ENCODE measurements at regions not wholly inside any gene's neighbourhood (a gene's known extent, or its start where the extent isn't known, plus 50 kb on each side); places are given as distances from the start of the nearest gene placed in this dataset.
A peak's percentile ranks its signal among the peaks of the same experiment; 100 is the strongest.

DNA sequence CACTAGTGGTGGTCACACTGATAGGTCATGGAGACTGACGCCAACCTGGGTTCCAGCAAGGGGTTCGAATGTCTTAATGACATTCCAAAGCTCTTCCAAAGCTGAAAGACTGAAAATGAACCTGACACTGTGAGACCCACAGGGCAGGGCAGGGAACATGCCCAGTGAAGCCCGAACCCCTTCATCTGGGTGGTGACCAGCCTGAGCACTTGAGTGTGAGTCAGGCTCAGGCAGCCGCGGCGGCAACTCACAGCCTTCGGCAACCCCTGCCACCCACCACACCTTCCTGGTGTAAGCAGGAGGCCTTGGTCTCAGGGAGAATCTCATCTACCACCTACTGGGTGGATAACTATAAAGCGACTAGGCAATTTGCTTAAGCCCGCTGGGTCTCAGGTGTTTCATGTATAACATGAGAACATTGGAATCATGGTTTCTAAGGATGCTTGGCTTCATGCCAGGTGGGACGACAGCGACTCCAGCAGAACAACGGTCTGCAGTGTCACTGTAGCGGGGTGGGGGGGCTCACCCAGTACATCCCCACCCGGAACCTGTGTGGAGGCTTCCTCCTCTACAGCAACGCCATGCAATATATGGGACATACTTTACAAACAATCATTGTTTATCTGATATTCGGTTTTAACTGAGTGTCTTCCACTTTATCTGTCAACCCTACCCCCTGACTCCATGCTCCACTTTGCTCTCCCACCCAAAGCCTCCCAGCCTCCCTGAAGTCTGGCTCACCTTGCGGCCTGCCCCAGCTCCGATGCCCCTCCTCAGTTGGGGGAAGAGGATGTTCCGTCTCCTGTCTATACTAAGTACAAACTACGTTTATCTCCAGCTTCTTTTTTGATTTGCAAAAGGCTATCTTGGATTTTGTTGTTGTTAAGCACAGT is 125.0 kb upstream of the MEF2A start:
- DNase-seq, result no peak

DNA sequence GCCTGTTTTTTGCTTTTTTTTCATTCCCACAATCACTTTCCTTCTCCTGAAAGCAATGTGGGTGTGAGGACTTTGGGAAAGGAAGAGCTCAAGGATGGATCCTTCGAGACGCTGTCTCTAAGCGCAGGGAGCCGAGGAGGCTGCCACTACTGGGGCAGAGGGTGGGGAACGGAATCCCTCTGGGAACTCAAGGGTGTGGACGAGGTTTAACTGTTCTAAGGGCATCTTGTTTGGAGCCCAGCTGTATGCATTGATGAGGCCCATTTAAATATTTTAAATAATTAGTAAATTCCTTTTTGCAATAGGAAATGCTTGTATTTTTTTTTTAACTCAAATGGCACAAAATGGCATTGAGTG is 124.4 kb upstream of the MEF2A start:
- no peak for DNase-seq

DNA sequence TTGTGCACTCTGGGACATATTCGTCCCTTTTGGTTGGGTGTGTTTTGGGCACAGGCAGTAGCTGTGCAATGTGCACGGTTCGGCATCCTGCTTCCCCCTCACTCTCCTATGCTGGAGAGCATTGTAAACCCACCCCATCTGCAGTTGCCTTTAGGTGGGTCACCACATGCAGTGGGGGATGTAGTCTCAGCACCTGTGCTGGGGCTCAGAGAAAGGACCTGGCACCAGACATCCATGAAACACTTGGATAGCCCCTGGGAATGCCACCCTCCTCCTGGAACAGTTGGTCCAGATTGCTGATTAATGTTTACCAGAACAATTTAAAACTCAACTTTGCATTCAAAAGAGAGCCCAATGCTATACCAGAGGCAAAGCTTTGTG is 123.9 kb upstream of the MEF2A start:
- no peak for DNase-seq

DNA sequence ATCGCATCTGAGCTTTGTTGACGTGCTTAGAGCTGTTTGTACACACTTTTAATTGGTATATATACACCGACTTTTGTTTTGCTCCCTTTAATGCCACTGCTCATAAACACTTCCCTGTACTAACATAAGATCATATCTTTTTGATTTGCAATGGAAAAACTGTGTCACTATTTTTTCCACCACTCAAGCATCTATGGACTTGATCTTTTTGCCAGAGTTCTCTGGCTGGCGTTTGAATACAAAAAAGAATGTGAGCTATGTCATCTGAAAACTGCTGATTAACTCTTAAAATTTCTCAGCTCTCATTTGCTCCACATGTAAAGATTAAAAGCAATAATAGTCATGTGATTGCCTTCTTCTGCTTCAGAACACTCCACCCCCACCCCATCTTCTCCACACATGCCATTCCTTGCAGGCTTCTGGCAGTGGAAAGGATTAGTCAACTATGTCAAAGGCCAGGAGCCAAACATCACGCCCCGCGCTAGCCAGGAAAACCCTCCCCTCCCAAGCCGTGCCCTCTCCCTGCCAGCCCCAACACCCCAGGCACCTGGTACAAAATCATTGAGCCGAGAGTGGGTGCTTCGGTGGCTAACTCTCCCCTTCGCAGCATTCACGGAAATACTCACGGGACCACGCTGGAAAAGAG is 123.4 kb upstream of the MEF2A start:
- DNase-seq, result no peak

DNA sequence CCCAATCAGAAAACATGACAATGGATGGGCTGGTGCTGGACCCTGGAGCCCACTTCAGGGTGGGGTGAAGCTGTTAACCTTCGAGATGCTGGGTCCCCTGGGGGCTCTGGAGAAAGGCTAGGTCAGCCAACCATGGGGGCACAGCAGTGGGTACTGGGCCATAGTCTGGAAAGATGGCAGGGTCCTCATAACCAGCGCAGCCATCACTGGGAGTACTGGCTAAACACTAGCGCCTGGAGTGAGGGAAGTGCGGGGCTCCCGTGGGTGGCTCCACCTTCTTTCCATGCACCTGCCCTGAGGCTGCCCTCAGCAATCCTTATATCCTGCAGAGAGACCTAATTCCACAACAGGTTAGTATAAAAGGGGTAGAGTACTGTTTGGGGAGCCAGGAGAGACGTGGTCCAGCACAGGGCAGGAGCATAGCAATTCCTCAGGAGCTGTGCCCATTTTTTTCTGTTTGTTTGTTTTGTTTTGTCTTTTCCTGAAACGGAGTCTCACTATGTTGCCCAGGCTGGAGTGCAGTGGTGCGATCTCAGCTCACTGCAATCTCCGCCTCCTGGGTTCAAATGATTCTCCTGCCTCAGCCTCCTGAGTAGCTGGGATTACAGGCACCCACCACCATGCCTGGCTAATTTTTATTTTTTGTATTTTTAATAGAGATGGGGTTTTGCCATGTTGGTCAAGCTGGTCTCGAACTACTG is 122.6 kb upstream of the MEF2A start:
- DNase-seq, result no peak

DNA sequence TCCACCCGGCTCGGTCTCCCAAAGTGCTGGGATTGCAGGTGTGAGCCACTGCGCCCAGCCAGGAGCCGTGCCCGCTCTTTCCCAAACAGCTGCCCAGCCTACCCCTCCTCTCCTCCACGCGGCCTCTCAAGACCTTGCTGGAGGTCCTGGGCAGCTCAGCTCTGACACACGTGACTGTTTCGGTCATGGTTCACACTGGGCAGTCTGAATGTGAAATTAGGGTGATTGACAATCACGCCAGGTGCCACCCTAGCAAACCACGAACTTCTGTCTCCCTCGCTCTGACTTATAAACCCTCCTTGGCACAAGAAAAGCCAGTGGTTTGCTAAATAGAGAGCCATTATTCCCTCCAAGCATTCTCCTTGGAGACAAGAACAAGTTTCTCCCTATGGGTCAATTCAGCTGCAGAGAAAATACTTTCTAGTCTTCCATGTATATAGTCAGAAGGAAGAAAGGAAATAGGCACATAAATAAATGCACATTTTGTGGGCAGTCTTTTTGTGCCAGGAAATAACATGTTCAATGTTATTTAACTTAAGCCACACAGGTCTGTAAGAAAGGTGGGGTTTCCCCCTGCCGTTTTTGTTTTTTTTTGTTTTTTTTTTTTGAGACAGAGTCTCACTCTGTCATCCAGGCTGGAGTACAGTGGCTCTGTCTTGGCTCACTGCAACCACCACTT is 121.9 kb upstream of the MEF2A start:
- no peak for DNase-seq

DNA sequence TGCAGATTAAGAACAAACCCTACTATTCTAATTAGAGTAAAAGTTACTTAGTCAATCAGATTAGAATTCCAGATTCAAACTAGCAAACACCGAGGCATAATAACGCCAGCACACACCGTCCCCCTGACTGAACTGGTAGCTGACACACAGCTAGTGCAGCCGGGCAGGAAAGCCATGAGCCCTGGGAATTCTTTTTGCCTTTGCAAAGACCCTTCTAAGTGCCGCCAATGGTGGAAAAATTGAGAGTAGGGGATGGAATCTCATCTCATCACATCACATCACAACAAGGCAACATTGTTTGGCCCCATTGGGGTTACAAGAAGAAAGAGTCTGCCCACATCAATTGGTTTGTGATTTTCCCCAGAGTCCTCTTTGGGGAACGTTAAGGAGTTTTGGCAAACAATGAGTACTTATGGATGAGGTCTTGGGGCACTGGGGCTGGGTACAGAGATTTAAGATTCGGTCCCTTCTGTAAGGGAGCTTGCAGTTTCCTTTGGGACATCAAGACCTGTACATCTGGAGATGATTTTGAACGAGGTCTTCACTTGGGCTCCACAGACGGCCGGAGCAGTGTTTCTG is 120.4 kb upstream of the MEF2A start:
- DNase-seq, result no peak

DNA sequence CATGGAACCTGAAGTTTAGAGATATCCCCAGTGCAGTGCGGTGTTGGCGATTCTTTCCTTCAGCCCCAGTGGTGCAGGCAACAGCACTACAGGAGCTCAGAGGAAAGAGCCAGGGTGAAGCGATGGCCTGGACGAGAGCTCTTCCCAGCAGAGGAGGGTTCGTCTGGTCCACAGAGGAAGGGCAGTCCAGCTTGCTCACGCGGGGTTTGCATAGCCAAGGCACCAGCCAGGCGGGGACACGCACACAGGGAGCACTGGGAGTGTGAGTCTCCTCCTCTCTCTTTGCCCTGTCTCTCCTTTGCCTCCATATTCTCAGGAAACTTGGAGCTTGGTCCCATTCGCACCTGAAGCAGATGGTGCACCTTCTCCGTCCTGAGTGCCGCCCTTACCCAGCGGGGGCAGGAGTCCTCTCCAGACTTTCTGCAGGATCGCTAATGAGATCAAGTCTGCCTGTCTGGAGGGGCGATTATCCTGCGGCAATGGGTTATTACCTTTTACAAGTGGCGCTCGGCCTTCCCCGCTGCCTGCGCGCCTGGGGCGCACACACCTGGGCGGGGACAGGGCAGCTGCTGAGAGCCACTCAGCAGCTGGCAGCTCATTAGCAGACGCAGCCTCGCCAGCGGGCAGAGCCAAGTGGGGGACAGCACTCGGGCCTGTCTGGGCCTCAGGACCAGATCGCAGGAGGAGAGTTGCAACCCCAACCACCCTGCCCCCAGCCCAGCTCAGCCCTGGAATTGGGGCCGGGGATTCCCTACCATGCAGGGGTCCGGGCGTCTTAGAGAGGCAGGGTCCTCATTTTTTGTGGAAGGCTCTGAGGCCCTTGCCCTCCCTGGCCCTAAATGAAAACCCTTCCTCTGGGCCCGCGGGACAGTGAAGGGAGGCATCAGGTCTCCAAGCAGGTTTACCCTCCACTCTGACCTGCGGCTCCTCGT is 119.0 kb upstream of the MEF2A start:
- DNase-seq, result no peak

DNA sequence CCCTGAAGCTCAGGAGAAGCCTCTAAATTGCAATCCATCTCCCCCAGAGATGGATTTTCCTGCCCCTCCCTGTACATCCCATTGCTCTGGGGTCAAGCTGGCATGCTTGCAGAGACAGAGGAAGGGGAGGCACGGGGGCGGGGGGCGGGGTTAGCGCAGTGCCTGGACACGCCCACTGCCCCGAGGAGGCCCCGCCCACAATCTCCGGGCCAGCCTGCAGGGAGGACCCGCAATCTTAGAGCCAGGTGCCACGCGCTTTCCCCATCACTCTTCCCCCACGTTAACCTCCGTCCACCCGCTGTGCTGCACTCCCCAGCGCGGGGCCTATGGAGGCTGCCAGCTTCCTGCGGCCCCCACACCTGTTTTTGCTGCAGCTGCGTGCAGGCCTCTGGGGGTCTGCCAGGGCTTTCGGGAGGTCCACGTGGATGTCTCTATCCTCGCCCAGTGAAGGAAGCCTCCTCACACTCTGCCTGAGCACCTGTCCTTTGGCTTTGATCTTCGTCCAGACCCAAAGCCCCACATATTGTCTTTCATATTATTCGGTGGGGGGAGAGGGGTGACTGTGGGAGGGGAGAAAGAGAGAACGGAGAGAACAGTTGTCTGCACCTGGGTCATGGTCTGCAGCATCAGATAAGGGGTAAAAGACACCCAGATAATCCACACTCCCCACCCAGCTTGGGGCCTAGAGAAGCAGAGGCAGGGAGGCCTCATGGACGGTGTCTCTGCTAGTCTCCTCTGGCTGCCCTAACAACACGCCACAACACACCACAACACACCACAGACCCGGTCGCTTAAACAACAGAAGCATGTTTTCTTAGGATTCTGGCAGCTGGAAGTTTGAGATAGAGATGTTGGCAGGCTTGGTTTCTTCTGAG is 118.0 kb upstream of the MEF2A start:
- no peak for DNase-seq

DNA sequence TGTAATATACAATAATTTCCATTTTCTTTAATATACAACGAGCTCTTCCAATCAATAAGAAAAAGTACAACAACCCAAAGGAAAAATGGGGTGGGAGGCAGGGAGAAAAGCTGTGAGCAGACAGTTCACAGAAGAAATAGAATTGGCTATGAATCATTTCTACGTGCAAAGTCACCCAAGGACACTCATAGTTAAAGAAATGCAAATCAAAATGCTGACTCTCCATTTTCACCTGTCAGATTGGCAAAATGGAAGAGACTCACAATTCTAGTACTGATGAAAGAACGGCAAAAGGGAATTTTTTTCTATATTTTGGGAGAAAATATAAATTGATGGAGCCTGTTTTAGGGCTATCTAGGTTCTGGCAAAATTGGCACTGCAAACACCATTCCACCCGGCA is 116.3 kb upstream of the MEF2A start:
- DNase-seq, result no peak

DNA sequence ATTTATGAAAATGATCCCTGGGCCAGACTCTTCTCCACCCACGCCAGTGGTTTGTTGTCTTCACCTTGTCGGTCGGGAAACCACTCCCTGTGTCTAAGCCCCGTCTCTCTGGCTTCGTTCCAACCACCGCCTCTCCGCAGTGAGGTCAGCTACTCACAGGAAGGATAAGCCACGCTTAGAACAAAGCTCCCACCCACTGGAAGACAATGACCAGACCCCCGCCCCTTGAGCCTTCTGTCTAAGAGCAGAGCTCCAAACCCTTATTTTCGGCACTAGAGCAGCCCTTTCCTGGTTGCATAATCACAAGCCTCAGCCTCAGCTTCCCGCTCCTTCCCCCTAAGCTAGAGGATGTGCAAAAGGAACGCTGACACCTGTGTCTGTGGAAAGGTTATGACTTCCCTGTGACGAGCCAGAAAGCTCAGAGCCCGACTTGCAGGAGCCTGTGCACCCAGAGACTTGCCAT is 114.9 kb upstream of the MEF2A start:
- DNase-seq, result no peak

DNA sequence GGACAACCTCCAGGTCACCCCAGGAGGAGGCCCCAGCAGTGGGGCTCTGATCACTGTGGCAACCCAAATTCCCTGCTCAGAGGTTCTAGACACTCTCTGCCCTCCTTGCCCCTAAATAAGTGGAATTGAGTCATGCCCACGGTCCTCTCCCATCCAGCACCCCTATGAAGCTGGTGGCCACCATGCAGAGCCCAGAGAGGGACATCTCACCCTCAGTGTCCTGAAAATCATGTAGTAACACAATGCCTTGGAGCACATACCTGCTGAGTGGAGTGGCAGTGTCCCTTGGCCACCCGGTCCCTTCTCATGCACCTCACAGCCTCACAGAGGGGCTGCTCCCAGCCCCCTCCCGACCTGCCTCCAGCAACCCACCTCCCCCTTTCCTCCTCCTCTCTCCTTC is 114.3 kb upstream of the MEF2A start:
- no peak for DNase-seq

DNA sequence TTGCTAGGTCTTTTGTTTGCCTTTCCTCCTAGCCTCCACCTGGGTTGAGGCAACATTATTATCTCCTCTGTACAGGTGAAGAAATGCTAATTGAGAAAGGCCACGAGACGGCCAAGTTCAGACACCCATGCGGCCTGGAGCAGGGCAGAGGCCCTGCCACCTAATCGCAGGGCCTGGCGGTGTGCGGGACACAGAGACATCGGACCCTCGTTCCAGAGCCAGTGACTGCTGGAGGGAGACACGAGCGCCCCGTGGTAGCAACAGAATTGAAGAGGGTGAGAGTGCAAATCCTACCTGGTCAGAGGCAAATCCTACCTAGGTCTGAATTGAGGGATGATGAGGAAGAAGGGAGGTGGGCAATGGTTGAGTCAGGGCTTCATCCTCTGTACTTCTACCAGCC is 113.8 kb upstream of the MEF2A start:
- no peak for DNase-seq

DNA sequence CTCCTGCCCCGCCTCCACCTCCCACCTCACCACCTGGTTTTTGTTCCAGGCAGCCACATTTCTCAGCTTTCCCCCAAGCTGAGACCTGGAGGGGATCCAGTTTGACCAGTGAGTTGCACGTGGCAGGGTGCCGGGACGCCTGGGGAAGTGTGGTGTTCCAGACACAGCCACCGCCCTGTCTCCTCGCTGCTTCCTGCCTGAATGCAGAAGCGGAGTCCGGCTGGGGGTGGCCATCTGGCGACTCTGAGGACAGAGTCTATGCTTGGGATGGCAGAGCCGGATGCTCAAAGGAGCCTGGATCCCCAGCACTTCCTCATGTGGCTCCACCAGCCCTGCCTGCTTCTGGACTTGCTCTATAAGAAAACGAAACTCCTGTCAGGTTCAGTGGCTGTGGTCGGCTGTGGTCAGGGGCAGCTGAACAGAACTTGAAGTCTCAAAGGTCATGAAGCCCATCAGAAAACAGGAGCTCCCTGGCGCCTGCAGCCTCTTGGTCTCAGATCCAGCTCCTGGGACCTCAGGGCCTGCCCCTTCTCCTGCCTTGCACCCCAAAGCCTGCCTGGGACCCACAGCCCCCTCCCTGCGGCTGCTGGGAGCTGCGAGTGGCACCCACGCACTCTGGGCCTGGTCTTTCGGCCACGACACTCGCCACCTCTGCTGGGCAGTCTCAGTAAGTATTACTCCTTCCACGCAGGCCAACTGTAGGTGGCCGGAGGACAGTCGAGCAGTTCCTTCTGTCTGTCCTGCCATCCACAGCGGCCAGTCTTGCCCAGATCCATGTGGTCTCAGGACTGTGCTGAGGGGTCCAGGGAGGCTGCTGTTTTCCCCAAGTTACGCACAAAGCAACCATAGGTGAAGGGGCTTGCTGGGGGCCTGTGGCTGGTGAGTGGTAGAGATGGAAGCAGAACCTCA is 112.8 kb upstream of the MEF2A start:
- DNase-seq, result no peak

DNA sequence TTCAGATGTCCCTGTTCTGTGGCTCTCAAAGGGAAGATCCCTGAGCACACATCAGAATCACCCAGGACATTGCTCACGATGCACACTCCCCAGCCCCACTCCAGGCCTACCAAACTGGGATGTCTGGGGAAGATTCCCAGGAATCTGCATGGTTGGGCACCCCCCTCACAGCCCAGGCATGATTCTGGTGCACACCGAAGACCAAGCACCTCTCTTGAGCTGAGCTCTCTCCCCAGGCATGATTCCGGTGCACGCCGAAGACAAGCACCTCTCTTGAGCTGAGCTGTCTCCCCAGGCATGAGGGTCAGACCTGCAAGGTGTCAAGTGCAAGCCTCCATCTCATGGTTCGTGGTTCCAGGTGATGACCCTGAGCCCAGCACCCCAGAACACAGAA is 112.2 kb upstream of the MEF2A start:
- no peak for DNase-seq

DNA sequence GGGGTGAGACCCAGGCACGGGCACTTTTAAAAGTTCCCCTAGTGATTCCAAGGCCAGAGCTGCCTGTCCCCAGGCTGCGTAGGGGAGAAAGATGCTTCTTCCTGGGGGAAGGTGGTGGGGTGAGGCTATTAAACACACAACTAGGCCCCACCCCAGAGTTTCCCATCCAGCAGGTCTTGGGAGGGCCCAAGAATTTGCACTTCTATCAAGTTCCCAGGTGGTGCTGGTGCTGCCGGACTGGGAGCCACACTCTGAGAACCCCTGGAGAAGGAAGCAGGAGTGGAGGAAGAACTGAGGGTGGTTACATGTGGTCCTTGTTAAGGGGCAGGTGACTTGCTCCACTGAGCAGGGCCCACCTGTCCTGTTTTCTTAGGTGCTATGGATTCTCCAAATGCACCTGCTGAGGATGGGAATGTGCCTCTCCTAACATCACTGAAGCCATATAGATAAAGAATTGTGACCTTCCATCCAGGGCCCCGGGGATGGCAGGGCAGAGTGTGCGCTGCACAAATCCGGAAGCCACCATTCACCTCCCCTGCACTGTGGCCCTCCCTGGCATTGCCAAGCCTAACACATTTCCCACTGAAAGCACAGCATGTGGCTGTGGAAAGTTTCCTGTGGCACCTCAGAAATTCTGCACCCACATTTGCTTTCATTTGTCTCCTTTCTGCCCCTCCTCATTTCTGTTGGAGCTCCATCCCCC is 111.5 kb upstream of the MEF2A start:
- no peak for DNase-seq

DNA sequence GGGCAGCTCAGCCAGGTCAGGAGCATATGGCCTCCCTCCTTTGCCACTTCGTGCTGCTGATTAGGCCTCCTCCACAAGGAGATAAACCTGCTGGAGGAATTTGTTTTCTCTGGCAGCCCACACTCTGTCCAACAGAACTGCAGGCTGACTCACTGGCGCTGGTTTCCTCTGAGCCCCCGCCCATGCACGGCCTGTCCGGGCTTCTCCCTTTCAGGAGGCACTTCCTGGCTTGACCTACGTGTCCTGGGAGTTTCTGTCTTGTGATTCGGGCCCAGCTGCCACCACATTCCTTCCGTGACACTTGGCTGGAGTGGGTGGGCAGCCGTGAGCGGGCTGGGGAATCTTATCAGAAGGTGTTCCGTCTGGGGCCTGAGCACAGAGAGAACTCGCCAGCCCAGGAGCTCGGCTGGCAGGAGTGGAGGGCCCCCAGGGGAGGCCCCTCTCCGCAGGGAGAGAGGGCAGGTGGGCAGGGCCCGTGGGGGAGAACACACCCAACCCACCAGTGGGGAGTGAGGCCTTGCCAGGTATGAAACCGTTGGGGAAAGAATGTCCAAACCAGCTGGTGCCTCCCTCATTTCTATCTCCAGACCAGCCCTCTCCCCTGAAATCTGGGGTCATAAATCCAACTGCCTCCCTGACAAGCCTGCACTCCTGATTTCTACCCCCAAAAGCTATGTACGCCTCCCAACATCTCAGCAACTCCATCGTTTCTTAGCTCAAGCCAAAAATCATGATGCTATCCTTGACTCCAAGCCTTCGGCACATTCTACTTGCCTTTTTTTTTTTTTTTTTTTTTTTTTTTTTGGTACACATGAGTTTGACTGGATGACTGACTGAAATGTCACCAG is 110.6 kb upstream of the MEF2A start:
- peak; percentile 63 for DNase-seq

DNA sequence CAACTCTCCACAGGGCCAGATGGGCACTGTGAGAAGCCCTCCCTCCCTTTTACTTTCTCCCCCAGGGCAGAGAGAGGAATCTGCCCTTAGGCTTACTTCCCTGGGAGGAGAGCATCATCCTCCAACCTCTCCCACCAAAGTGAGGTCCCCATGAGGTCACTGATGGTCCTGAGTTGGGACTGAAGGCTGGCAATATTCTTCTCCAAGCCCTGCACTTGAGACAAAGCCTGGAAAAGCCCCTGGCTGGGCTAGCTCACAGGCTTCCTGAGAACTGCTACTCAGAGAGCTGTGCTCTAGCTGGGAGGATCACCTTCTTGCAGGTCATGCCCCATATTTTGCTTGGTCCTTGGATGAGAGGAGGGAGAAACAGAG is 110.0 kb upstream of the MEF2A start:
- DNase-seq, result no peak
